OCI-LY1 (cell line): ENCODE measurements at regions not wholly inside any gene's neighbourhood (a gene's known extent, or its start where the extent isn't known, plus 50 kb on each side); places are given as distances from the start of the nearest gene placed in this dataset.

ENCODE experiments used
- H2AFZ ChIP-seq: fragments of 200-600 bp; sonication (generic), shearing (Covaris generic); 2 replicates; pipeline ENCODE4 v1.6.0; 2014; ENCODE audit warnings: antibody characterized with exemption, mild to moderate bottlenecking, low read length
- H3F3A ChIP-seq: fragments of 200-600 bp; sonication (generic), shearing (Covaris generic); 2 replicates; pipeline ENCODE4 v1.6.0; 2014; ENCODE audit warnings: mild to moderate bottlenecking, antibody characterized with exemption, low read length, moderate library complexity; ENCODE audit not compliant: insufficient read depth
- H3K27ac ChIP-seq: fragments of 200-600 bp; sonication (generic); 2 replicates; pipeline ENCODE4 v1.5.1; 2014; ENCODE audit warnings: low read length, mixed run types, mild to moderate bottlenecking, low read depth; ENCODE audit not compliant: poor library complexity, severe bottlenecking
- H3K27me3 ChIP-seq: fragments of 200-600 bp; sonication (generic); 2 replicates; pipeline ENCODE4 v1.6.0; 2014; ENCODE audit warnings: antibody characterized with exemption, mild to moderate bottlenecking, low read length, moderate library complexity; ENCODE audit not compliant: insufficient read depth
- H3K36me3 ChIP-seq: fragments of 200-600 bp; sonication (generic); 2 replicates; pipeline ENCODE4 v1.6.1; 2014; ENCODE audit warnings: mild to moderate bottlenecking, antibody characterized with exemption, low read length, moderate library complexity, mixed read lengths; ENCODE audit not compliant: insufficient read depth
- H3K4me1 ChIP-seq: fragments of 200-600 bp; sonication (generic); 2 replicates; pipeline ENCODE4 v1.5.1; 2014; ENCODE audit warnings: mild to moderate bottlenecking, low read length, moderate library complexity; ENCODE audit not compliant: insufficient read depth, severe bottlenecking
- H3K4me2 ChIP-seq: fragments of 200-600 bp; sonication (generic), shearing (Covaris generic); 2 replicates; pipeline ENCODE4 v1.6.1; 2014; ENCODE audit warnings: low read length
- H3K4me3 ChIP-seq: fragments of 200-600 bp; sonication (generic); 2 replicates; pipeline ENCODE4 v1.5.1; 2014; ENCODE audit warnings: low read length, low read depth, mild to moderate bottlenecking, mixed read lengths; ENCODE audit not compliant: poor library complexity, severe bottlenecking
- H3K79me2 ChIP-seq: fragments of 200-600 bp; shearing (Covaris generic); 2 replicates; pipeline ENCODE4 v1.6.1; 2016; ENCODE audit warnings: mixed run types, low read length, mixed read lengths; ENCODE audit not compliant: insufficient read depth
- H3K9ac ChIP-seq: fragments of 200-600 bp; sonication (generic), shearing (Covaris generic); 2 replicates; pipeline ENCODE4 v1.6.1; 2014; ENCODE audit warnings: mild to moderate bottlenecking, low read length, mixed read lengths
- H3K9me2 ChIP-seq: fragments of 200-600 bp; sonication (generic), shearing (Covaris generic); 2 replicates; pipeline ENCODE4 v1.6.1; 2014; ENCODE audit warnings: low read depth, mild to moderate bottlenecking, low read length, mixed read lengths
- H3K9me3 ChIP-seq: fragments of 200-600 bp; shearing (Covaris generic); 2 replicates; pipeline ENCODE4 v1.6.1; 2014; ENCODE audit warnings: low read length, mixed read lengths
- H4K20me1 ChIP-seq: fragments of 200-600 bp; sonication (generic), shearing (Covaris generic); 2 replicates; pipeline ENCODE4 v1.6.0; 2016; ENCODE audit warnings: mild to moderate bottlenecking, low read length; ENCODE audit not compliant: insufficient read depth
- CTCF ChIP-seq: fragments of 200-600 bp; sonication (generic), shearing (Covaris generic); IDR thresholded peaks from 2 replicates; pipeline ENCODE4 v1.5.1; 2017; ENCODE audit warnings: mild to moderate bottlenecking, antibody characterized with exemption, low read length, moderate library complexity, mixed read lengths
- EZH2 ChIP-seq: fragments of 200-600 bp; sonication (generic), shearing (Covaris generic); IDR thresholded peaks from 2 replicates; pipeline ENCODE4 v1.8.0; 2017; ENCODE audit warnings: borderline replicate concordance, mixed run types, mild to moderate bottlenecking, antibody characterized with exemption, low read length, moderate library complexity, mixed read lengths

- H4K20me1 ChIP-seq = no peaks in the 10 kb centered on the region
- no peaks in the 10 kb centered on the region for H3K9me2 ChIP-seq
- H3K4me3 ChIP-seq = no peak overlapping the region
- H3K4me1 ChIP-seq = no peaks in the 10 kb centered on the region
- no peaks in the 10 kb centered on the region for H3K36me3 ChIP-seq
- no peaks in the 10 kb centered on the region for H3K27me3 ChIP-seq
- H3K27ac ChIP-seq = no peak overlapping the region
- H3K9ac ChIP-seq = no peak overlapping the region
- TF ChIP-seq EZH2 (no peak), CTCF (no peak)
- H2AFZ ChIP-seq = no peak overlapping the region
- H3K79me2 ChIP-seq = no peaks in the 10 kb centered on the region
- no peaks in the 10 kb centered on the region for H3K9me3 ChIP-seq
- H3F3A ChIP-seq = no peaks in the 10 kb centered on the region
- no peak overlapping the region for H3K4me2 ChIP-seq
Observed at GRCh38 chr4:14726441-14726840, 275.8 kb upstream of the CPEB2 start.

- Histone ChIP-seq H4K20me1 (no peaks in the 10 kb centered on the region), H3K4me3 (no peak overlapping the region), H2AFZ (no peak overlapping the region), H3K9me2 (no peaks in the 10 kb centered on the region), H3K9ac (no peak overlapping the region), H3K4me2 (no peak overlapping the region), H3K36me3 (no peaks in the 10 kb centered on the region), H3K79me2 (no peaks in the 10 kb centered on the region), H3F3A (no peaks in the 10 kb centered on the region), H3K27me3 (no peaks in the 10 kb centered on the region), H3K9me3 (no peaks in the 10 kb centered on the region), H3K27ac (no peak overlapping the region), H3K4me1 (no peaks in the 10 kb centered on the region)
- TF ChIP-seq EZH2 (no peak), CTCF (no peak)
Observed at GRCh38 chr4:14726877-14727361, 275.4 kb upstream of the CPEB2 start.

- no peaks in the 10 kb centered on the region for H3K36me3 ChIP-seq
- H3K9me2 ChIP-seq = no peaks in the 10 kb centered on the region
- H3K4me2 ChIP-seq = no peak overlapping the region
- H2AFZ ChIP-seq = no peak overlapping the region
- no peaks in the 10 kb centered on the region for H3K79me2 ChIP-seq
- H3K9me3 ChIP-seq = no peaks in the 10 kb centered on the region
- no peaks in the 10 kb centered on the region for H3K4me1 ChIP-seq
- no peaks in the 10 kb centered on the region for H3F3A ChIP-seq
- TF ChIP-seq EZH2 (no peak), CTCF (no peak)
- H4K20me1 ChIP-seq = no peaks in the 10 kb centered on the region
- H3K27me3 ChIP-seq = no peaks in the 10 kb centered on the region
- no peak overlapping the region for H3K27ac ChIP-seq
- H3K9ac ChIP-seq = no peak overlapping the region
- H3K4me3 ChIP-seq = no peak overlapping the region
Observed at GRCh38 chr4:14729282-14730000, 272.8 kb upstream of the CPEB2 start.
